Endothelial cell of umbilical vein (primary cell): ENCODE measurements at regions not wholly inside any gene's neighbourhood (a gene's known extent, or its start where the extent isn't known, plus 50 kb on each side); places are given as distances from the start of the nearest gene placed in this dataset.
"Not testable (repeated sequence)": the region's sequence is repeated elsewhere in the genome, so short reads cannot be mapped to it uniquely, and the experiment has no call there.

Experiments
- BruUV-seq: library from RNA; stranded (reverse); fragments of 400-500 nt; replicated peaks from 2 replicates; lab custom pipeline; 2021; lab: Mats Ljungman, UMichigan
- CTCF ChIA-PET: fragments of 300-600, 350-600 bp; sonication (Branson Sonifier 250); formaldehyde crosslinking; loops from one replicate; lab custom pipeline; 2021; ENCODE audit warnings: antibody characterized with exemption, inconsistent platforms; lab: Charles Lee
- POLR2A ChIA-PET: fragments of 300-600, 350-600 bp; sonication (Branson Sonifier 250); formaldehyde crosslinking; loops from one replicate; lab custom pipeline; 2021; ENCODE audit warnings: antibody characterized with exemption, inconsistent platforms; lab: Charles Lee
- DNase-seq: peaks from one replicate; pipeline ENCODE4 v3.0.0-alpha.2; 2011; ENCODE audit warnings: low read depth, low spot score
- FAIRE-seq: peaks from 2 replicates; lab custom pipeline; 2011; peaks lifted over from hg19 to GRCh38; lab: Jason Lieb, UNC
- H2AFZ ChIP-seq: 2 replicates; pipeline ENCODE4 v1.6.0; 2012; ENCODE audit warnings: low read depth, low read length, control low read depth, inconsistent platforms
- H3K27ac ChIP-seq: 2 replicates; pipeline ENCODE4 v1.5.1; 2011; ENCODE audit warnings: low read depth, mild to moderate bottlenecking, control low read depth, low read length, moderate library complexity; ENCODE audit not compliant: insufficient read depth
- H3K27me3 ChIP-seq, 2 experiments: 2 replicates each; pipeline versions ENCODE4 v1.6.0 to v1.6.1; 2011; ENCODE audit warnings: low read length in 2 of 2, mixed read lengths in 1 of 2; ENCODE audit not compliant: control insufficient read depth in 2 of 2, insufficient read depth in 2 of 2
- H3K36me3 ChIP-seq, 2 experiments: 2 replicates in 1 of 2; 3 replicates in 1 of 2; pipeline ENCODE4 v1.5.1; 2011; ENCODE audit warnings: low read length in 2 of 2, mild to moderate bottlenecking in 1 of 2, moderate library complexity in 1 of 2; ENCODE audit not compliant: control insufficient read depth in 2 of 2, insufficient read depth in 2 of 2; ENCODE audit errors: extremely low read depth in 1 of 2
- H3K4me1 ChIP-seq: 3 replicates; pipeline ENCODE4 v1.5.1; 2011; ENCODE audit warnings: mild to moderate bottlenecking, low read length; ENCODE audit not compliant: control insufficient read depth, insufficient read depth; ENCODE audit errors: extremely low read depth
- H3K4me2 ChIP-seq: 2 replicates; pipeline ENCODE4 v1.6.1; 2011; ENCODE audit warnings: low read length, control low read depth, mixed read lengths; ENCODE audit not compliant: insufficient read depth
- H3K4me3 ChIP-seq, 3 experiments: fragments of 200-600 bp in 1 of 3; sonication (generic), shearing (Covaris generic) in 1 of 3; replicated peaks in 1 of 3; 2 replicates each; pipeline ENCODE4 v1.5.1; 2011 to 2016; ENCODE audit warnings: control low read depth in 3 of 3, low read length in 3 of 3, mild to moderate bottlenecking in 2 of 3, inconsistent platforms in 1 of 3, low read depth in 1 of 3, moderate library complexity in 1 of 3; ENCODE audit not compliant: insufficient read depth in 1 of 3
- H3K79me2 ChIP-seq: 2 replicates; pipeline ENCODE4 v1.6.0; 2012; ENCODE audit warnings: low read length, inconsistent platforms; ENCODE audit not compliant: control insufficient read depth, insufficient read depth
- H3K9ac ChIP-seq: replicated peaks from 2 replicates; pipeline ENCODE3; 2011; ENCODE audit warnings: low read length, control low read depth; ENCODE audit not compliant: insufficient read depth; ENCODE audit errors: extremely low read depth
- H3K9me1 ChIP-seq: replicated peaks from 3 replicates; pipeline ENCODE4 v1.6.0; 2011; ENCODE audit warnings: mild to moderate bottlenecking, low read length; ENCODE audit not compliant: control insufficient read depth, insufficient read depth; ENCODE audit errors: extremely low read depth
- H3K9me3 ChIP-seq: replicated peaks from 2 replicates; pipeline ENCODE4 v1.5.1; 2012; ENCODE audit warnings: low read length, inconsistent platforms; ENCODE audit not compliant: control insufficient read depth, insufficient read depth
- H4K20me1 ChIP-seq: replicated peaks from 2 replicates; pipeline ENCODE3; 2011; ENCODE audit warnings: mild to moderate bottlenecking, low read length; ENCODE audit not compliant: control insufficient read depth, insufficient read depth; ENCODE audit errors: extremely low read depth
- EZH2 ChIP-seq: IDR thresholded peaks from 2 replicates; pipeline ENCODE4 v1.6.1; 2012; ENCODE audit warnings: borderline replicate concordance, low read depth, mild to moderate bottlenecking, moderate library complexity, low read length, inconsistent platforms; ENCODE audit not compliant: severe bottlenecking
- FOS ChIP-seq: IDR thresholded peaks from 2 replicates; pipeline ENCODE4 v1.6.1; 2011; ENCODE audit warnings: mild to moderate bottlenecking, low read length, moderate library complexity, borderline replicate concordance; ENCODE audit not compliant: insufficient read depth
- GATA2 ChIP-seq: IDR thresholded peaks from 2 replicates; pipeline ENCODE4 v1.7.0; 2011; ENCODE audit warnings: low read depth, mild to moderate bottlenecking, moderate library complexity, mixed read lengths, low read length; ENCODE audit not compliant: insufficient read length, insufficient read depth
- JUN ChIP-seq: IDR thresholded peaks from 2 replicates; pipeline ENCODE4 v1.6.1; 2011; ENCODE audit warnings: borderline replicate concordance, low read depth; ENCODE audit not compliant: insufficient read length, insufficient read depth
- MYC ChIP-seq: IDR thresholded peaks from one replicate; pipeline ENCODE4 v1.6.1; 2011; ENCODE audit warnings: mild to moderate bottlenecking, low read depth, low read length
- POLR2A ChIP-seq: IDR thresholded peaks from 2 replicates; pipeline ENCODE4 v1.6.1; 2012; ENCODE audit warnings: low read depth, mild to moderate bottlenecking, control low read depth, low read length
- POLR2AphosphoS5 ChIP-seq: IDR thresholded peaks from 2 replicates; pipeline ENCODE4 v1.6.1; 2012; ENCODE audit warnings: low read depth, mild to moderate bottlenecking, control low read depth, low read length, moderate library complexity; ENCODE audit not compliant: insufficient read depth
- dilution Hi-C: fragments of 300-500 bp; cut with MboI; formaldehyde crosslinking; loops from one replicate; pipeline ENCODE4 v1.15.0; 2019; ENCODE audit warnings: low sequenced_read_pairs; ENCODE audit not compliant: extremely low pct_ligation_motif_present
- intact Hi-C: fragments of 100-400 bp; cut with micrococcal nuclease; formaldehyde crosslinking; loops from one replicate; pipeline ENCODE4 v1.10.0; 2022
- TF ChIP-seq, protein P1 (sequence below), 2 donors: IDR thresholded peaks; 1 replicate in 1 of 2; 2 replicates in 1 of 2; pipeline ENCODE4 v1.5.1; 2011; ENCODE audit warnings: low read length in 2 of 2, mild to moderate bottlenecking in 2 of 2, moderate library complexity in 2 of 2, control low read depth in 1 of 2, inconsistent platforms in 1 of 2, low read depth in 1 of 2; ENCODE audit not compliant: insufficient read depth in 1 of 2; ENCODE audit errors: extremely low read depth in 1 of 2
- TF ChIP-seq, protein P2 (sequence below): IDR thresholded peaks from 2 replicates; pipeline ENCODE4 v1.6.1; 2011; ENCODE audit not compliant: insufficient read depth, insufficient read length

DNA sequence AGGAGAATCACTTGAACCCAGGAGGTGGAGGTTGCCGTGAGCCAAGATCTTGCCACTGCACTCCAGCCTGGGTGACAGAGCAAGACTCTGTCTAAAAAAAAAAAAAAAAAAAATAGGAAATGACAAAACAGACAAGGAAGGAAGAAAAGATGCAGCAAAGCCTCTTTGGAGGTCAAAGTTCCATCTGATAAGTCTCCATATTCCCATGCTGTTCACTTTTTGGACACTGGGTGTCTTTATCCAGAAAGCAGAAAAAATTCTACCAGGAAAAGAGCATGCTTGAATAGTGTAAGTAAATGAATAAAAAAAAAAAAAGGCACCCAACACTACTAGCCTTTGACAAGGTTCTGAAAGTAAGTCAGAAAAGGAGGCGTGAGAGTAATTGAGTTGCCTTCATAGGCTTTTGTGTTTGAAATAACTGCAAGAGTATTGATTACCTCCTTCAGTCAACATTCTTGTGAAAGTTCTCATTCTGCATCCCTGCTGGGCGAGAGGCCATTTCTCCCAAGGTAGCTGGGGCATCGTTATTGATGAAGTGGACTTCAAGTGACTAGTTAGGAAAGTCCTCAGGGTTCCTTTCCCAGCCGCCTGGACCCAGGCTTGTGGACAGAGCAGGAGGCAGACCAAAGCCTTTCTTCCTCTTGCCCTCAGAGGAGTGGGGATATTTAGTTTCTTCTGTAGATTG is 133.3 kb upstream of the KIF5B start:
- H3K4me3 ChIP-seq = no peak overlapping the region
- no peak overlapping the region for H2AFZ ChIP-seq
- no peak overlapping the region for H3K4me2 ChIP-seq
- POLR2A ChIA-PET = no interaction called here
- no peaks in the 10 kb centered on the region for H3K9me3 ChIP-seq
- H3K4me1 ChIP-seq = peaks cover 7% of the 10 kb centered on the region
- no peak overlapping the region for H3K27ac ChIP-seq
- no peaks in the 10 kb centered on the region for H3K36me3 ChIP-seq
- no TSS peak for BruUV-seq
- no peaks in the 10 kb centered on the region for H4K20me1 ChIP-seq
- no peaks in the 10 kb centered on the region for H3K79me2 ChIP-seq
- H3K27me3 ChIP-seq = peaks cover 0 to 1% of the 10 kb centered on the region in 2 experiments
- TF ChIP-seq GATA2 (peak; percentile 63), EZH2 (no peak), POLR2AphosphoS5 (no peak), JUN (no peak), FOS (no peak), MYC (no peak), POLR2A (no peak)
- TF ChIP-seq, protein P1, sequence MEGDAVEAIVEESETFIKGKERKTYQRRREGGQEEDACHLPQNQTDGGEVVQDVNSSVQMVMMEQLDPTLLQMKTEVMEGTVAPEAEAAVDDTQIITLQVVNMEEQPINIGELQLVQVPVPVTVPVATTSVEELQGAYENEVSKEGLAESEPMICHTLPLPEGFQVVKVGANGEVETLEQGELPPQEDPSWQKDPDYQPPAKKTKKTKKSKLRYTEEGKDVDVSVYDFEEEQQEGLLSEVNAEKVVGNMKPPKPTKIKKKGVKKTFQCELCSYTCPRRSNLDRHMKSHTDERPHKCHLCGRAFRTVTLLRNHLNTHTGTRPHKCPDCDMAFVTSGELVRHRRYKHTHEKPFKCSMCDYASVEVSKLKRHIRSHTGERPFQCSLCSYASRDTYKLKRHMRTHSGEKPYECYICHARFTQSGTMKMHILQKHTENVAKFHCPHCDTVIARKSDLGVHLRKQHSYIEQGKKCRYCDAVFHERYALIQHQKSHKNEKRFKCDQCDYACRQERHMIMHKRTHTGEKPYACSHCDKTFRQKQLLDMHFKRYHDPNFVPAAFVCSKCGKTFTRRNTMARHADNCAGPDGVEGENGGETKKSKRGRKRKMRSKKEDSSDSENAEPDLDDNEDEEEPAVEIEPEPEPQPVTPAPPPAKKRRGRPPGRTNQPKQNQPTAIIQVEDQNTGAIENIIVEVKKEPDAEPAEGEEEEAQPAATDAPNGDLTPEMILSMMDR (IDR thresholded peaks at IDR 0.05; ENCODE audit: extremely low read depth in 1 of 2, insufficient read depth in 1 of 2, low read depth in 1 of 2, low read length in 2 of 2) = peak in 1 of 2 donors; percentile 24
- TF ChIP-seq, protein P2, sequence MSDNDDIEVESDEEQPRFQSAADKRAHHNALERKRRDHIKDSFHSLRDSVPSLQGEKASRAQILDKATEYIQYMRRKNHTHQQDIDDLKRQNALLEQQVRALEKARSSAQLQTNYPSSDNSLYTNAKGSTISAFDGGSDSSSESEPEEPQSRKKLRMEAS = no peak
- DNase-seq (peak; percentile 53), FAIRE-seq (no peak)
- dilution Hi-C loops = no loop called here
- intact Hi-C loops = no loop called here
- CTCF ChIA-PET = interaction anchor here (0.7 to 4.9 kb wide), 15 partner anchors 10 to 816 kb away, joined by 3 to 43 read pairs (median 5); partner anchors contain the start of gene KIF5B
- H3K9ac ChIP-seq = no peak overlapping the region
- H3K9me1 ChIP-seq = no peaks in the 10 kb centered on the region

DNA sequence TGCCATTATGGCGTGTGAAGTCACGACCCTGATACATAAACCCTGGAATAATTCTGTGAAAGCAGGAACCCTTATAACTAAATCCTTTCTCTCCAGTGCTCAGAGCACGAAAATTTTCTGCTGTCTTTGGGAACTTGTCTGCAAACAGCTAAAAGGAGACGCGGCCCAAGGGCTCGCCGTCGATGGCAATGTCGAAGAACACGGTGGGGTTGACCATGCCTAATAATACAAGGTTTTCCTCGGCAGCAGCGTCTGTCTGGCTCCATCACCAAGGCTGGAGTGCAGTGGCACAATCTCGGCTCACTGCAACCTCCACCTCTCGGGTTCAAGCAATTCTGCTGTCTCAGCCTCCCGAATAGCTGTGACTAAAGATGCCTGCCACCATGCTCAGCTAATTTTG is 132.4 kb upstream of the KIF5B start:
- CTCF ChIA-PET = interaction anchor here (0.7 to 4.9 kb wide), 6 partner anchors 11 to 815 kb away, joined by 3 to 37 read pairs (median 8); no protein-coding TSS in a partner anchor
- H3K4me2 ChIP-seq, H3K9ac ChIP-seq, H3K9me3 ChIP-seq, H2AFZ ChIP-seq, intact Hi-C loops, BruUV-seq, H3K9me1 ChIP-seq, H3K4me3 ChIP-seq, H3K27ac ChIP-seq, H3K4me1 ChIP-seq, FAIRE-seq, POLR2A ChIA-PET, dilution Hi-C loops, H4K20me1 ChIP-seq, H3K36me3 ChIP-seq, H3K79me2 ChIP-seq, H3K27me3 ChIP-seq, DNase-seq: not testable (repeated sequence)
